ENCODE measurements at regions not wholly inside any gene's neighbourhood (a gene's known extent, or its start where the extent isn't known, plus 50 kb on each side); places are given as distances from the start of the nearest gene placed in this dataset.

DNA sequence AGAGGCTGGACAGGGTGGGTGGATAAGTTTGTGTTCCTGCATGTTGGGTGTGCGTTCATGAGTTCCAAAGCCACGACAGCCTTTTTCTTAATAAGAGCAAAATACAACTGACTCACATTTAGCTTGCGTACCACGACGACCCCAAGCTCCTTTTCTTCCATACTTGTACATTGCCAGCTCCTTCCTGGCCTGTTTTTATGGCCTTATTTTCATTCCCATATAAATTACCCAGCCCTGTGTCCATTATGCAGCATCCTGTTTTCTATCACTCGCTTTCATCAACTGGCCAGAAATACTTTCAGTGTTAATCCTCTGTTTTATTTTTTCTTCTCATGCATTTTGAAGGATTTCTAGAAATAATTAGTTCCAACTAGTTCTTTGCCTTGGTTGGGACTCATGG lies 499.1 kb downstream of the FOXO1 start:
- DNase-seq (ENCODE audit: low read depth in 2 of 2): no peak

DNA sequence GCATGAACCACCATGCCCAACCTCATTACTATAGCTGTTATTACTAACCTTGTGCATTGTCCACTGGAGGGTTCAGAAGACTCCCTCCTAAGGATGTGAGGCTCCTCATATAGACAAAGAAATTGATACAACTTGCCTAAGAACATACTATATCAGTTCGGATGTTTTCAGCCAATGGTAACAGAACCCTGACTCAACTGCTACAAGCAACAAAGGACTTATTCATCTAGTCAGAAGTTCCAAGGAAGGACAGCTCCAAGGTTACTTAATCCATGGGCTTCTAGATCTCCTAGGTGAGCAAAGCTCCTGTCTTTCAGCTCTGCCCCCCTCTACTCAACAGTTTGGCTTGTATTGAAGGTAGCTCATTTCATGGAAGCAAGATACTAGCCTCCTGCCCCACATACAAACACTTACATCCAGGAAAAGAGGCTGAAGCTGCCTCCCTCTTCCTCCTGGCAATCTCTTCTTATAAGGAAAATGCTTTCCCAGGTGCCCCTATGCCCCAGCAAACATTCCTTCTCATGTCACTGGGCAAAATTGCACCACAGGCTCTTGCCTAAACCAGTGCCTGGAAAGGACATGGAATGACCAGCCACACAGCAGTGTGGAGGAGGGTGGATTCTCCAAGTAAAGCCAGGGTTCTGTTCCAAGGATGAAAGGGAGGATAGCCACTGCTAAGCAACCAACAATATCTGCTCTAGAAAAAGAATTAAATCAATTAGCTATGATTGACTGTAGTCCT lies 497.8 kb downstream of the FOXO1 start:
- DNase-seq (ENCODE audit: low read depth in 2 of 2): no peak

DNA sequence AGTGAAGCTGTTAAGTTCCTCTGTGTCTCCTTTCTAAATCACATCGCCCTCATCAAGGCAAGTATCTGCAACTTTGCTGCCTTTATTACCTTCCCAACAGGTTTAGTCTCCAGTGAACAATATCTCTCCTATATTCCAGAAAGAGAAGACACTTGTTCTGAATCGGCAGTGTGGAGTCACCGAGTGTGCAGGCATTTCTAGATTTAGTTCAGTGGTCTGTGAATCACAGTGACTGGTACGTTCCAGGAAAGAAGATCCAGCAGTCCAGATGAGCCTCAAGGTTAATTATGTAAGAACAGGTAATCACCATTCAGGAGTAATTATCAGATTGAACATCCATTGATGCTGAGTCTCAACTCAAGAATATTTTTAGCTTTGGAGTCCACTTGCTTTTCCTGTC lies 497.0 kb downstream of the FOXO1 start:
- DNase-seq (ENCODE audit: low read depth in 2 of 2): no peak

DNA sequence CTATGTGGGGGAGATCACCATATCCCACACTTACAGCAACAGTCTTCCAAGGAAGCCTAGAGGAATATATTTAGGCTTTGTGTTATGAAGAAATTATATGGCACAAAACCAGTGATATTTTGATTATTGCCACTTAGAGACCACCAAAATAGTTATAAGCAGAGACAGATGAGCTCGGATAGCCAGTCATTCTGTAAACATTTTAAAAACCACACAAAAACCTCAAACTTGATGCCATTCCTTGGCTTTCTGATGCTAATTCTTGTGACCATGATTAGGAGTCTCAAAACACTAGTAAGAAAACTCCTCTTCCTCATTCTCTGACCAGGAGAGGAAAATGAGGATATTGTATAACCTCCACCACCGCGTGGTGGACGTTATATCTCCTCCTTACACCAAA lies 496.4 kb downstream of the FOXO1 start:
- DNase-seq (ENCODE audit: low read depth in 2 of 2): no peak

DNA sequence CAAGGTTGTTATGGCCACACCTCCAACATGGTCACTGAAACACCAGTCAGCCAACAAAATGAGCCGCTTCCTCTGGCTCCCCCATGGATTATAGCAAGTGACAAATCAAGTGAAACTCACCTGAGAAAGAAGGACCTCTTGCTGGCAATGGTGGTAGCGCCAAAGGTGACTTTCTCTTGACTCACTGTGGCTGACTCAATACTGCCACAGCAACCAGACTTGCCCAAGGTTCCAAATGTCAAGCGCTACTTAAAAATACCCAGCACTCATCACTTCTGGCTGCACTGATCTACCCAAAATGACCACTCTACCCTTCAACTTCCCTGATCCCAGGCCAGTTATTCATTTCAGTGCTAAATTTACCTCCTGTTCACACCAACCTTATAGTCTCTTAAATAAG lies 495.5 kb downstream of the FOXO1 start:
- DNase-seq (ENCODE audit: low read depth in 2 of 2): no peak

DNA sequence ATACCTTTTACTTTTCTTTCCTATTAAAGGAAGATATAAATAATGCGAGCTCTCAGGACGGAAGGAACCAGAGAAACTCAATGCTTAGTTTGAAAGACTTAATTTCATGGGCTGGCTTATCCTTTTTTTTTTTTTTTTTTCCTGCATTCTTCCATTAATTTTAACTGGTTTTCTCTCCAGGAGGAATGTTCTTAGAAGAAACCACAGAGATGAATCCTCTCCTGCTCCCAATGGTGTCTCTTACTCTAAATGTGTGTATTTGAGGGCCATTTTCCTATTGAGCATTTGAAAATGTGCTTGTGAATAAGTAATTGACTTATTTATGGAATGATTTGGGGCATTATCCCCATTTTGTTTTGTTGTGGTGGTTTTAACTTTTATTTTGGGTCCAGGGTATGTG lies 494.9 kb downstream of the FOXO1 start:
- no peak for DNase-seq (ENCODE audit: low read depth in 2 of 2)

DNA sequence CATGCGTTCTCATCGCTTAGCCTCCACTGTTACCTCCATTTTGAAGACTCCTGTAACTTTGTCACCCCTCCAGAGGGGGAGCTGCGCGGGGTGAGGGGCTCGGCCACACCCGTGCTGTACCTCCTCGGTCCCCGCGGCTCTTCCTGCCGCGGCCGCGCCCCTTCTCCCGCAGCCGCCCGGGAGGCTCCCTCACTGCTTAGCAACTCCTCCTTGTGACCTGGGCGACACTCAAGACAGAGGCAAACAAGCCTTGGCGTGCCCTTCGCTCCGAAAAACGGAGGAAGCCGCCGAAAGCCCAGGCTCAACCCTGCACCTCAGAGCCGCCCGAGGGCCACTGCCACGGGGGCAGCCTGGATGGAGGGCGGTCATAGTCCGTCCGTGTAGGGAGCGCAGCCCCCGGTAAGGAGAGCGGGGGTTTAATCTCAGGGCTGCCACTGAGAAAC lies 494.3 kb downstream of the FOXO1 start:
- DNase-seq (ENCODE audit: low read depth in 2 of 2): no peak

DNA sequence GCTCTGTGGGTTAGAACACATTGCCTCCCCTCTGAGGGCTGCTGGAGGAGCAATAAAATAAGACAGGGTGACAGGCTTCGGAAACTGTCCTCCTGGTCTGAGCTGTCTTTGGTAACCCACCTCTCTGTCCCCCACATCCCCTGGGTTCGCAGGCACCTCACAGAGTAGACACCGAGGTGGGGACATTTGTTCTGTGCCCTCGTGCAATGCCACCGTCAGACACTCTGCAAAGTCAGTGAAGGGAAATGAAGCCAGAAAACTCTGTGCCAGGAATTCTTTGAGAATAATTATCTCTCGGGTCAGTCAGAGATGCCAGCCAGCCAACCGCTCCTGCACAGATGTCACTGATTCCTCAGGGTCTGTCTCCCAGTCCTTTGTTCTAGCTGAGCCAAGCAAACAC lies 493.6 kb downstream of the FOXO1 start:
- no peak for DNase-seq (ENCODE audit: low read depth in 2 of 2)

DNA sequence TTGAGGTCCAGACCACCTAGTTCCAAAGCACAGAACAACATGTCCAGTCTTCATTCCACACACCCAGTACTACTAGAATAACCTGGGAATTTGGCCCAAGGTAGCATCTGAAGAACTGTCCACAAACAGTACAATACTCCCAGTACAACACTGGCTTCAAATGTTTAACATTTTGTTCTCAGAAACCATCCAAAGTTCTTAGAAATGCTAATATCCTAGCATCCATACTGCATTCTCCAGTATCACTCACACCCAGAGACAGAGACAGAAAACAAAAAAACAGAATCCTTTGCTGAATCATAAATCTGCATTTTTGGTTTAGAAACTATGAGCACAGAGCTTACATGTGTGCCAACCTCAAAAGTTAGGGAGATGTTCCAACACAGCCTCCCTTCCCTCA lies 490.8 kb downstream of the FOXO1 start:
- no peak for DNase-seq (ENCODE audit: low read depth in 2 of 2)

DNA sequence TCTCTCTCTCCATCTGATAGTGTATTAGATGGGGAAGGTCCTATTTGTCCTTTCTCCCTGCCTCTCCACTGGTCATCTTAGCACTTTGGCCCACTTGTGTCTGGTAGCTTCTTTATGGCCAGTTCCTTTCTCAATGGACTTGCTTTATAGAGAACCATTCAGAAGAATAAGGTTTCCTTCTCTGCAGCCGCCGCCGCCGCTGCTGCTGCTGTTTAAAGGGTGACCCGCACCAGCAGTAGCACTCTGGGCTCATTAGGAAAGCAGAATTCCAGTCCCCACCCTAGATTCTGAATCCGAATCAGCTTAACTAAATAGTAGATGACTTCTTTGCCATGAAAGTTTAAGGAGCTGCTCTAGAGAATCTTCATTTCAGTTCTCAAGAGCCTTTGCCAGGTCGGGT lies 490.2 kb downstream of the FOXO1 start:
- no peak for DNase-seq (ENCODE audit: low read depth in 2 of 2)

DNA sequence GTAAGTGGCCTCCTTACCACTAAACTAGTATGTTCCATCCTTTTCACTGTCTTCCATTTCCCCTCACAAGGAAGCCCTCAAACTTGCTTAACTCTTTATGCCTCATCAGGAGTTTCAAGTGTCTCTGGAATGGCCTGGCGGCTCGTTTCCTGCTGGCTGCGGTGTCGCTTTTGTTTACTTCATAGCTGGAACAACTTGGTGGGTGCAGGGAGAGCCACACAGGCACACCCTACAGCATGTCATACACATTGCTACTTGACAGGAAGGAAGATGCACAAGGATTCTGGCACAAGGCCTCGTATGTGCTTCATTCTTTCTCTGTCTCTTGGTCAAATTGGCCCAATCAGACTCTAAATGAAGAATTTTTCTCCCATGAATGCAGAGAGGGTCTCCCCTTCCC lies 488.3 kb downstream of the FOXO1 start:
- no peak for DNase-seq (ENCODE audit: low read depth in 2 of 2)

DNA sequence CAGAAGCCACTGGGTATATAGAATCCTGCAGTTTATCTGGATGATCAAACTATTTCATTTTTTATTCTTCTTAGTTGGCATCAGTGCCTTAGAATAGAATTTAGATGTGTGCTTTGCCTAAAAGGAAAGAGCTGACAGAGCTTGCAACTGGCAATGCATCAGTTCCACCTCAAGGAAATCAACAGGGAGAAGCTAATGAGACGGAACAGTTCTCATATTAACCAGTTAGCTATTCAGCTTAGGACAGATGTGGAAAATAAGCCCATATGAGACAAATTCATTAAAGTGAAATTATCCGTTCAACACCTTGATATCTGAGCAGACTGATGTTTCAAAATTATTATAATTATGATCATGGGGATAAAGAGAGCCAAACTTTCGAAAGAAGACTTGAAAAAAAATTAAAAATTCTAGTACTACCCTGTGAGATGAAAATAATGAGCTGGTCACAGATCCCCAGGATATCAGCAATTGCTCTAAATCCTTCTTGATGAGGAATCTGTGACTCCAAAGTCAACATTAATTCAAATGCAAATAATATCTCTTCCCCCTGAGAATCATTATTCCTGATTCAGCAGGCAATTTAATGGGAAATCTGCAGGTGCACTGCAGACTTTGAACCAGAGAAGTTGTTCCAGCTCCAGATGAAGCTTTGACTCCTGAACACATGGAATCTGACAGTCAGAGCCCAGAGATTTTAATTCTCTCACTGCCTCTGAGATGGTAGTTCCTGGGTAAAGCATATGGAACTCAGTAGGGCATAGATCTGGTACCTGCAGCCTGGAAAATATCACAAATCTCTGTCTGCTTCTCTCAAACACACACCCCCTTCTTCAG lies 486.8 kb downstream of the FOXO1 start:
- no peak for DNase-seq (ENCODE audit: low read depth in 2 of 2)

DNA sequence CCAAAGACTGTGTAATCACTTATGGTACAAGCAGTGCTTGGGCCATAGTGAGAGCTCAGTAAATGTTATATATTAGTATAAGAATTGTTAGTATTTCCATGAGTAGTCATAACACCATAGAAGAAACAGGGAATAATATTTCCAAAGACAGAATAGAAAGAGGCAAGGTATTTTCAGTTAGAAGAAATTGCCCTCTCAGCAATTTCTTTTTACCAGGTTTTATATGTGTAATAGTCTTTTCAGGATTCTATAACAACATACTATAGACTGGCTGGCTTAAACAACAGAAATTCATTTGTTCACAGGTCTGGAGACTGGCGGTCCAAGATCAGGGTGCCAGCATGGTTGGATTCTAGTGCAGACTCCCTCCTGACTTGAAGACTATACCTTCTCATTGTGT lies 485.7 kb downstream of the FOXO1 start:
- no peak for DNase-seq (ENCODE audit: low read depth in 2 of 2)

DNA sequence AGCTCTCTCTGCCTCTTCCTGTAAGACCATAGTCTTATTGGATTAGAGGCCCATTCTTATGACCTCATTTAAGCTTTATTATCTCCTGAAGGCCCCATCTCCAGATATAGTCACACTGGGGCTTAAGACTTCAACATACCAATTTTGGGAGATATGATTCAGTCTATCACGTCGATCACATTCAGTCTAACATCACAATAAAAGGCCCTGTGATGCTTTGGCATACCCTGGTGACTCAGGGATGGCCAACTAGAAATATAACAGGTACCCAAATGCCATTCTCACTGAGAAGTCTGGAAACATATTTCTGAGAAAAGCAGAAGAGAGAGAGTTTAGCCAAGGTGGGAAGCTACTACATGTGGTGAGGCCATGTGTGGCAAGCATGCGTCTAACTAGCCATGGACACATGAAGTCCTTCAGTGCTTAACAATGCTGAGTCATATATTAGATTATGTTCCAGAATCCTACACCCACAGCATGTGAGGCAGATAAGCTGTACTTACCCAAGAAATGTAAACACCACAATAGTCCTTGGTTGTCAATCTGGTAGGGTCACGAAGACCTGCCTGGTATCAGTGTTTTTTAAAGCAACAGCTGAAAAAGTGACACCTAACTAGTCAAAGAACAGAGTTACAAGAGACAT lies 485.1 kb downstream of the FOXO1 start:
- no peak for DNase-seq (ENCODE audit: low read depth in 2 of 2)

DNA sequence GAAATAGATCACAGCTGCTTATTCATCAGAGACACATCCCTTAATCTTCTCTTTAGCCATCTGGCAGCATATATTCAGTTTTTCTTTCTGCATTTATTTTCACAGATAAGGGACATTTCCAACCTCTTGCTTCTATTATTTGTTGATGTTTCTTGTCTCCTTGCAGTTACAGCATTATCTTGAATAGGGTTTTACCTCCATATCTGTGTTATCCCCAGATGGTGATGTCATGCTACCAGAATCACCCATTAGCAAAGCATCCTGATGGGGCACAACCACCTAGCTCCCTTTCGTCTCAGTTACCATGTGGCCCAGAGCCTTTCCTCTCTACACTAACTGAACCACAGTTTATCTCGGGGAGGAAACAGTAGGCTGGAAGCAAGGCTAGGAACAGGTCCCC lies 483.9 kb downstream of the FOXO1 start:
- no peak for DNase-seq (ENCODE audit: low read depth in 2 of 2)

DNA sequence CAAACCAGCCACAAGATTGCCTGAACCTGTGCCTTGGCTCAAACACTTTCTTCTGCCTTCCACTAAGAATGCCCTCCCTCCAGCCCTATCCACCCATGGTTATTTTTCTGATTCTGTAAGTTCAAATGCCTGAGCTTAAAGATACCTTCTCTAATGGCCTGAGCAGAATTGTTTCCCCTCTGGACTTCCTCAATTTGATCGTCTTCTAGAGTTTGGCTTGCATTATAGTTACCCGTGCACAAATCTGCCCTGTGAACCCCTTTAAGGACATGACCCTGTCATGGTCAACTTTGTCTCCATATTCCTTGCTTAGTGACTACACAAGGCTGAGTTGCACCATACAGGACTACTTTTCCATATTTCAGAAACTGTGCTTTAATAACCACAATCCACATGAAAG lies 481.0 kb downstream of the FOXO1 start:
- no peak for DNase-seq (ENCODE audit: low read depth in 2 of 2)

DNA sequence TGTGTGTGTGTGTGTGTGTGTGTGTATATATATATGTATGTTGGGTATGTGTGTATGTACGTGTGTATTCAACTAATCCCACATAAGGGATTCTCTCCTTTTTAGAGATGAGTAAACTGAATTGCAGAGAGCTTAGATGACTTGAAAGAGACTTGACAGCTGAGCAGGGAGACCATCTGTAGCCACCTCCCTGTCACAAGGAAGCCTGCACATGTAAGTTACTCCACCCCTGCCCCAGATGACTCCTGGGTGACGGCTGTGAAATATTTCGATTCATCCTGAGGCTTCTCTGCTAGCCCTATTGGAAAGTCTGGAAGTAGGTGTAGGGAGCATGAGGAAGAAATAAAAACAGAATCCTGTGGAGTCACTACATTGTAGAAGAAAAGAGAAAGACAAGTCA lies 480.4 kb downstream of the FOXO1 start:
- no peak for DNase-seq (ENCODE audit: low read depth in 2 of 2)

DNA sequence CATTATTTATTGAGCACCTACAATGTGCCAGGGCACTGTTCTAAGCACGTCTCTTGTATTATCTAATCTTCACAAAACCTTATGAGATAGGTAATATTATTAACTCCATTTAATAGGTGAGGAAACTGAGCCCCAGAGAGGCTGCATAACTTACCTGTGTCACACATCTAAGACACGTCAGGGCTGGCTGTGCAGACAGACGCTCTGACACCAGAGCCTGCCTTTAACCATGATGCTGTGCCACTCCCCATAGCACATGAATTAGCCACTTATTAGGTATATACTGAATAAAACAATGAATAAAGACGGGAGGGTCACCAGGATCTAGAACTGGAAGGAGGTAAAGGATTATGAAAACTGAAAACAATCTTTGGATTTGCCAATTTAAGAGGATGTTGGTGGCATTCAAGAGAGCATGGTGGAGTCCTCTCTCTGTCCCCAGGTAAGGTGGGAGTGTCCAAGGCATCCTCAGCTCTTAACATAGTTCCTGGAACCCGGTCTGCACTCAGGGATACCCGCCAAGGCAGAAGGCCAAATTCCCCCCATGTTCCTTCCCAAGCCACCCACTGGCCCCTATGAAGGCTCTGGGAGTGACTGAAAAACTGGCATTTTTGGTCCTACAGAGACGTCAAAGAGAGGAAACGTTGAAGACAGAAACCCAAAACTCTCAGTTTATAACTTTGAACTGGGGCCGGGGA lies 479.7 kb downstream of the FOXO1 start:
- DNase-seq (ENCODE audit: low read depth in 2 of 2): no peak

DNA sequence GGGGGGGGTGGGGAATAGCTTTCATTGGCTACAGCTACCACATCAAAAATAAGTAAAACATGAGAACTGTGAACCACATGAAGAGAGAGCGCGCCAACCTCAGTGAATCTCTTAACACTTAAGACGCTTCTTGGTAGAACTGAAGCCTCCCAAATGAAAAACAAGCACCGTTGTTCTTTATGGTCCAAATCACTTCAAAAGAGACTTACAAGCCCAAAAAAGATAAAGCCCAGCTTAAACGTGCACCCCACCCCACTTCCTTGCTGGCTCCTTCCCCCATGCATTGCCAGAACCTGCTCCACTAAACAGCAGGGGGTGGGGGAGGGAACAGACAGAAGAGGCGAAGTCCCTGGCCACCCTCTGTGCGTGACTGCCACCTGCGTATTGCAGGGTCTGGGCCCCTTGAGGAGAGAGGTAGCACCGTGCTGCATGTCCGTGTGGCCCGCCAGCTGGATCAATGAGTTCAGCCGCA lies 479.1 kb downstream of the FOXO1 start:
- peak; percentile 31 to 36 for DNase-seq (ENCODE audit: low read depth in 2 of 2)

DNA sequence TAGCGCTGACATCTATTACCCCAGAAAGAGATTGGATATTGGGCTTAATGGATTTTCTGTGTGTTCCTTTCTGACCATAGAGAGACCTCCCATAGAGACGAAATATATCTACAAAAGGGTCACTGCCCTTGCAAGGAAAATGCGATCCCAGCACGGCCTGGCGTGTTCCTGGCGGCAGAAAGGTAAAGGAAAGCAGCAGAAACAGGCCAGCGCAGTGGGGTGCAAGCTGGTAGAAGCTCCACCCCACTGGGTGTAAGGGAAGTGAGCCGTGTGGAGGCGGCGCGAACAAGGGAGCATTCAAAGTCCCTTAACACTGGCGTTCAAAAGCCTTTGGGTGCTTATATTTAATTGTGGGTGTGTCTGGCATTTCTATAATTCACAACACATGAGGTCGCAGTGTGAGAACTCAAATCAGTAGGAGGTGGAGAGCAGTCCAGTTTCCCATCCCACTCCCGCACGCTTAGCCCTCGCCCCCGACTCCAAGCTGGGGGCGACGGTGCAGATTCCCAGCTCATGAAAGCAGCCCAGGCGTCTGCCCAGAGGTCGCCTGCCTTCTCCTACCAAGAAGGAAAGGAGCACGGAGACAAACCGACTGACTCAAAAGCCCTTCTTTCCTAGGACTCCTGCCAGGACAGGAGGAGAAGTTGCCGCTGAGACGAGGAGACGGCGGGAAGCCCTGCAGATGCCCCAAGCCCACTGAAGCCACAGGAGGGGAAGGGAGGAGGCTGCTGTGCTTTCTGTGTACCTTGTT lies 478.4 kb downstream of the FOXO1 start:
- no peak for DNase-seq (ENCODE audit: low read depth in 2 of 2)

DNA sequence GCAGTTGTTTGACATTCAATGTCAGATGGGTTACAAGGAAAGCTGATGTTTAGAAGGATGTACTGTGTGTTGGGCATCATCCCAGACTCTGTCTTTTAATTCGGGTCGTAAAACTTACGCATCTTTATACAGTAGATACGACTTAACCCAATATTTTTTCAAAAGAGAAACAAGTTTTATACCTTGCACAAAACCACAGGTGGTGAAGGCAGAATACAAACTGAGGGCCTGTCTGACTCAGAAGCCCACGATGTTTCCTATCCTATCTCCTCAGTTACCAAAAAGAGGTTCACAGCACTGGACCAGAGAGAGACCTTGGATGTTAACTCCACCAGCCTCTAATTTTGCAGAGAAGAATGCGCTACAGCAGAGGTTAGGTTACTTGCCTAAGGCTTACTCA lies 477.0 kb downstream of the FOXO1 start:
- DNase-seq (ENCODE audit: low read depth in 2 of 2): no peak

Data from stimulated activated CD8-positive, alpha-beta memory T cell treated with anti-CD3 and anti-CD28 coated beads, Interleukin-7, amount 100 ng/mL, for 1 hour (primary cell).